Activated CD4-positive, alpha-beta T cell treated with anti-CD3 and anti-CD28 coated beads, Interleukin-2, amount 50 U/mL, for 16 hours (primary cell): ENCODE measurements at regions not wholly inside any gene's neighbourhood (a gene's known extent, or its start where the extent isn't known, plus 50 kb on each side); places are given as distances from the start of the nearest gene placed in this dataset.
"Not testable (repeated sequence)": the region's sequence is repeated elsewhere in the genome, so short reads cannot be mapped to it uniquely, and the experiment has no call there.

Experiments used
- DNase-seq: peaks from one replicate; pipeline ENCODE4 v3.0.0-alpha.2; 2020

- no peak for DNase-seq
Observed at GRCh38 chr12:75862692-75863471, 168.7 kb downstream of the PHLDA1 start.

DNA sequence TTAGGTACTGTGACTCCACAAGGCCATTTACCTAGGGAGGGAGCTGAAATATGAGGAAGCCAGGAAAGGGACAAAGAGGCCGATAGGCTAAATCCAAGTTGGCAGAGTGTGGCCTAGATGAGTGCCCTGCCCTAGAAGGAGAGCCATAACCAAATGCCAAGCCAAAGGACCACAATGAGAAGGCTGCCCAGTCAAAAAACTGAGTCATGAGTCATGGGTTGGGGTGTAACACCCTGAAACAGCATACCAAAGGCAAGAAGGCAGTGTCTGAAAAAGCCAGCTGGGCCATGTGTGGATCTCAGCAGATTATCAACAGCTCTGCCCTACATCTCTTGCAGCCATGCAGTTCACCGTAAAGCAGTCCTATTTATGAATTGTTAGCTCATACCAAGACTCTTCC, 171.7 kb downstream of the PHLDA1 start:
- no peak for DNase-seq

DNA sequence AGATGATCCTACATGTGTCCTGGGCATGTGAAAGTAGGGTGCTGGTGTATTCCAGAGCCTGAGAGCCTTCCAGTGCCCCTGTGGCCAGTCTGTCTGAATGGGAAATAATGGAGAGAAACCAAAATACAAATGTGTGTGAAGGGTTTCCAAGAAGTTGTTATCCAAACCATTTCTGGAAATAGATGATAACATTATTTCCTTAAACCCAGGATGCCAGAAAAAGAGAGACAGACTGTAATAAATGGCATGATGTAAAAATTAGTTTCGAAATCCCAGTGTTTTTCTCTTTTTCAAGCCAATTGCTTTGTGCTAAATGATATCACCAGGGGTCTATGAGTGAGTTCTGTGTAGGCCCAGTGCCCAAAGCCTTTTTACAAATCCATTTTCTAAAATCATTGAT, 175.3 kb downstream of the PHLDA1 start:
- DNase-seq = no peak

DNA sequence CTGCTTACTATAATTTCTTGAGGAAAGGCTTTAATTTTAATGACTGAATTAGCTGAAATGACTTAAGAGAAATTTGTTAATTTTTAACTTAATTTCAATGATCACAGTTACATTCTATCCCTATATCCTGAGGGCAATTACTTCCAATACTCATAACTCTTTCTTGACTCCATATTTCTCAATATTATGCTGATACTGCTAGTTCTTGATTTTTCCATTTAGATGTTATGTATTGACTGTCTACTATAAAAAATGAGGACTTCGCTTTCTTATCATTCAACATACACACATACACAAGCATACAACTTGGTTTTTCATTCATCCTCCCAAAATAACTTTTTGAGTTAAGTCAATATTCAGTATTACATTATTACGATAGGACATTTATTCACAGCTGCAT, 176.2 kb downstream of the PHLDA1 start:
- no peak for DNase-seq

DNA sequence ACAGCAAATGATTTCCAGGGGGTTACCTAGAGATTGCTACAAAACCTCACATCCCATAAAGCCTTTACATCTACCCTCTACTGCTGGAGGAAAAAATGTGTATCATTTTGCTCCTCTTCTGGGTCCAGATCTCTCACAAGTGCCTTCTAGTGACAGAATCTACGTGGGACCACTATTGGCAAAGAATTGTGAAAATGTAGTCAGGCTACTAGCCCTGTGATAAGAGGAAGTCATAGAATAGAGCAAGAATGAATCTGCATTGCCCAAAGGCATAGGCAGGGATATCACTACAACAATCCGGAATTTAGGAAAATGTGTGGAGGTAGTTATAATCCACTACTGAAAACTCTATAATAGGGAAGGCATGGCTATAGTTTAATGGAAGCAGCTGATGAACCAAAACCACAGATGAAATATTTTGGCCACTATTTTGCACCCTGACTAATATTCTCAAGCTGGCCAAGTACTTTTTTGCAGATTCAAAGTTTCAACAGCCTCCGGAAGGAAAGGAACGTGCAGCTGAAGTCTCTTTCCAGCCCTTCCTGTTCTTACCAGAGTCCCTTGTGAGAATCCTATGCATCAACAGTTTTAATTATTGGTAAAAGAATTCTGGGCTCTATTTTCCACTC, 176.8 kb downstream of the PHLDA1 start:
- no peak for DNase-seq

DNA sequence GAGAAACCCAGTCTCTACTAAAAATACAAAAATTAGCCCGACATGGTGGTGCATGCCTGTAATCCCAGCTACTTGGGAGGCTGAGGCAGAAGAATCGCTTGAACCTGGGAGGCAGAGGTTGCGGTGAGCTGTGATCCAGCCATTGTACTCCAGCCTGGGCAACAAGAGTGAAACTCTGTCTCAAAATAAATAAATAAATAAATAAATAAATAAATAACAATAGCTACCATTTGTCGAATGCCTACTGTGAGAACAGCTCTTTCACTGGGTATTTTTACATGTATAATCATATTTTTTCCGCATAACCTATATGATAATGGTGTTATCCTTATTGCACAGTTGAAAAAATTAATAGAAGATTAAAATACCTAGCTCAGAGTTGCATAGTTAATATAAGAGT, 177.4 kb downstream of the PHLDA1 start:
- not testable (repeated sequence) for DNase-seq

- DNase-seq = no peak
Observed at GRCh38 chr12:75853626-75854025, 177.9 kb downstream of the PHLDA1 start.

GRCh38 chr12:75852956-75853355, 178.6 kb downstream of the PHLDA1 start:
- DNase-seq = no peak

GRCh38 chr12:75852143-75852542, 179.4 kb downstream of the PHLDA1 start:
- no peak for DNase-seq

DNA sequence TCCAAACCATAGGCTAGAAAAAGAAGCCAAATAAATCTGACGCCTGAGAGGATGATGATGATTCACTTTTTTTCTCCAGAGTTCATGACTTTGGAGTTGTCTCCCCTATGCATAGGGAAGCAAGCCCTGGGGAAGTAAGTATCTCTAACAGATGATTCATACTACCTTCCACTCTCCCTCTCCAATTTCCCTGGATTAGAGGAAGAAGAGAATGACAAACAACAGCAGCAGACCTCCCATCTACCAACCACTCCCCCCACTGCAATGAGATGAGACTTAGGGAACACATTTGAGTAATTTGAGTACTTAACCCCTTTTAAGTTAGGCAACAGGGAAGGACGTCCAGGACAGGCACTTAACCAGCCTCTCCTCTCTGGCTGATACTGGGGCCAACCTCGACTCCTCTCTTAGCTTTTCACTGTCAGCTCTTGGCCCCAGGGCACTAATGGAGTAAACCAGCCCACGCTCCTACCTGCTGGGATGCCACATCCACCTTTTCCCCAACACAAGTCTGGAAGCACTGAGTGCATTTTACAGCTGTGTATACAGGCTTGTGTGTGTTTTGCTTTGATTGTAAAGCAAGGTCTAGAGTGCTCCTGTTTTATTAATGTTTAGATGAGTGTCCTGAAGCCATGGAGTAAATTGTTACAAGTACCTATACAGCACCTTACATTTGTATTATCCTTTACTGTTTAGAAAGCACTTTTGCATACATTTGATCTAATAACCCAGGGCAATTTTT, 180.7 kb downstream of the PHLDA1 start:
- no peak for DNase-seq

GRCh38 chr12:75848961-75849360, 182.6 kb downstream of the PHLDA1 start:
- no peak for DNase-seq

GRCh38 chr12:75848431-75848925, 183.1 kb downstream of the PHLDA1 start:
- no peak for DNase-seq

GRCh38 chr12:75846102-75846501, 185.5 kb downstream of the PHLDA1 start:
- DNase-seq = no peak

- DNase-seq = no peak
Observed at GRCh38 chr12:75844985-75845384, 186.6 kb downstream of the PHLDA1 start.

DNA sequence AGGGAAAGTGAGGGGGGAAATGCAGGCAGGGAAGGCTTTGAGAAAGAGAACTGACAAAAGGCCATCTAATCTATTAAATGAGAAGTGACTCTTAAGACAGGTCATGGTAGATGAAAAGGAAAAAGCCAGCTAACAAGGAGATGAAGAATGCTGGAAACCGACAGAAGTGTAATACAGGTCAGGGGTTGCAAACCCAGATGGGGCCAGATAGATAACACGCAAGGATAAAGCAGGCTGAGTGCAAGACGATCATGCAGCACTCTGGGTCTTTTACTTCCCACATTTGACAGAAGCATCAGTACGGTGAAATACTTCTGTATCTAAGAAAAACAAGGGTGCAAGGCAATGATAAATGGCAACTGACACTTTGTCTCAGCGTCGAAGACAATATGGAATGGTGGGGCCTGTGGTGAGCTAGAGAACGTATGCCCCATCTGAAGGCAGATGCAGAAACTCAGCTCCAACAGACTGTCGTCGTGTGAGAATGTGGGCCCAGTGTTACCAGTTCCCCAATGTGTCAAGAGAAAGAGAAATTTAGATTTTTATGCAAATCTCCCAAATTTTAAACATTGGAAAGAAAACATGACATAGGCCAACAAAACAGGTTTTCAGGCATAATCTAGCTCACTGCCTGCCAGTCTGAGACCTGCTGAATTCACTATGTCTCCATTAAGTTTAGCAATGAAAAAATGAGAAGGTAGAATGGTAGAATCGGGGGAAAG, 187.4 kb downstream of the PHLDA1 start:
- DNase-seq = no peak

DNA sequence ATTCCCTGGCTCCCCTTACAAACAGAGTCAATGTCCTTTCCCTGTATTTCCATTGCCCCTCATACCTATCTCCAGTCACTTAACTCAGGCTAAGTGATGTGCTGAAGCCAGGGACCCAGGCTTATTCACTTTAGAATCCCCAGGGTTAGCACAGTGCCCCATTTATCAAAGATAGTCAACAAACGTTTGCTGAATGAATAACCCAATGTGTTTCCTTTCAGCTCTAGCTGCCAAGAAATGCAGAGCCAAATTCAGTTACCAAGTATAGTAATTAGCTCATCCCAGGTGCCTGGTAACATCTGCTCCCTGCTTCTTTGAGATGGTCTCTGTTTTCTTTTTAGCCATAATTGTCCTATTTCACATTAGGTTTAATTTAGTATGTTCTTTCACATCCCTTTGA, 189.5 kb downstream of the PHLDA1 start:
- DNase-seq = no peak

DNA sequence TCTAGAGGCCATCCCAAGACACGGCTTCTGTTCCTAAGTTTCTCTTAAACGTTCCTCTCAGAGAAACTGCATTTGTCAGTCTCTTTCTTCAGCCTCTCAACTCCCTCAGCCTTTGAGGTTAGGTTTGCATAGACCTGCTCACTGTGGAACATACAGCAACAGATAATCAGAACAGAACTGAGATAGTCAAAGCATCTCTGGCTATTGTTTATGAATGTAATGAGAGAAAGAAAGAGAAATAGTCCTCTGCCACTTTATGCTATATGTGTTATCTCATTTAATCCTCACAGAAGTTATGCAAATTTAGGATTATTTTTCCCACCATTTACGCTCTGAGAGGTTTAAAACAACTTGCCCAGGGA, 190.6 kb downstream of the PHLDA1 start:
- DNase-seq = no peak

GRCh38 chr12:75838309-75838708, 193.3 kb downstream of the PHLDA1 start:
- peak; percentile 31 for DNase-seq

GRCh38 chr12:75837700-75838099, 193.9 kb downstream of the PHLDA1 start:
- DNase-seq = no peak

DNA sequence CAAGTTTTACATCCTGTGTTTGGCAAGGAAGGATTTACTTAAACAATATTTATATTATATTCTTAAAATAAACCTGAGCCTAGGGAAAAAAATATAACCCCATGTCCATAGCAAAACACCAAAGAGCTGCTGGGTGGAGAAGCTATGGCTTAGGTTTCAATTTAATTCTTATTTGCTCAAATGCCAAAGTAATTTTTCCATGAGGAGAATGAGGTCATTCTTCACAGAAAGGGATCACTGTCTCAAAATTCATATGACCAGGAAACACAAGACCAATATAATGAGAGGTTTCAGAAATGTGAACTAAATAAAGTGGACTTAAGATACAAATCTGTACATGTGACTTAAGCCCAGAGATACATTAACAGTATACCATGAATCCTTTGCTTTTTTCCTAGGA, 195.0 kb downstream of the PHLDA1 start:
- no peak for DNase-seq

- no peak for DNase-seq
Observed at GRCh38 chr12:75834591-75834990, 197.0 kb downstream of the PHLDA1 start.

DNA sequence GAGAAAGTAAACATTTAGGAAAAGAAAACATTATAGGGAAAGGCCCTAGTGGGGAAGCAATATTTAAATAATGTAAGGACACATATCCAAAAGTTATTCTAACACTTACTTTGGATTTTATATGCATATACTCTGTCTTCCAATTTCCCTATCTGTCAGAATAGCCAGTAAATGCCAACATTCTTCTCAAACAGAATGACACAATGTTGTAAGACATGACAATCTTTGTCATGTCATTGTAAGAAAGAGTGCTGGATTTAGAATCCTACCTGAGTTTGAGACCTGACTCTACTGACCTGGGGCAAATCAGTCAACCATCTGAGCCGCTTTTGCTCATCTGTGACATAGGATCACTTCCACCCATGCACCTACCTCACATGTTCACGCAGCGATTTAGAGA, 198.3 kb downstream of the PHLDA1 start:
- DNase-seq = no peak

- no peak for DNase-seq
Observed at GRCh38 chr12:75831402-75831801, 200.2 kb downstream of the PHLDA1 start.
